ENCODE measurements at regions not wholly inside any gene's neighbourhood (a gene's known extent, or its start where the extent isn't known, plus 50 kb on each side); places are given as distances from the start of the nearest gene placed in this dataset.

DNA sequence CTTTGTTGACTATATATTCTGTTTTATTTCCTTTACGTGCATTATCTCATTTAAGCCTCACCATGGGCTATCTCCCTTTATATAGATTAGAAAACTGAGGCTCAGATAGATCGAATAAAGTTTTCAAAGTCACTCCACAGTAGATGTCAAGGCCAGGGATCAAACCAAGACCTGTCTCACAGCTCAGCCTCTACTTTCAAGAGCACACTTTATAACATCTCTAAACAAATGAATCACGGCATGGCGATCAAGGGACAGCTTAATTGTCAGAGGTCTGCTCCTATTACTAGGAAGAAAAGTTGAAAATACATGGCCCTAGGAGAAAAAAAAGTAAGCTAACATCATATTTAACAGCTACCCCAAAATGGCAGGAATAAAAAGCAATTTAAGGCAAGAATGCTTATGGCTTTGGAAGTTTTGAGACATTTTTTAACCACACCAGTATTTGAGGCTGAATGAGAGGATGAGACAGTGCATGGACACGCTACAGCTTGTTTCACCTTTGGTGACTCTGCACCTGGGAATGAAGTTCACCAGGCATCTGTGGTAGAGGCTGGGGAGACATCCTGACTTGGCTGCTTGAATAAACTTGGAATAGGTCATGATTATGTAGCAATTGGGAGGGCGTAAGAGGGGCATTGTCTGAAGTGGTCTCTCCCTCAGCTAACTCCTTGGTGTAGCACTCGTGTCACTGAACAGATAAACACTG, 486.8 kb upstream of the WWC1 start:
- no peak for TF ChIP-seq EZH2phosphoT487 (IDR thresholded peaks at IDR 0.05; ENCODE audit: insufficient read depth, low read depth)
- no peak for TF ChIP-seq EZH2 (IDR thresholded peaks at IDR 0.05; ENCODE audit: insufficient read depth, poor library complexity, severe bottlenecking)
